CD4-positive, alpha-beta T cell (primary cell): ENCODE measurements at regions not wholly inside any gene's neighbourhood (a gene's known extent, or its start where the extent isn't known, plus 50 kb on each side); places are given as distances from the start of the nearest gene placed in this dataset.
"Not testable (repeated sequence)": the region's sequence is repeated elsewhere in the genome, so short reads cannot be mapped to it uniquely, and the experiment has no call there.

Experiments used
- ATAC-seq: fragments of 200-7000 bp; cut with Tn5 transposase; one replicate; pipeline ENCODE4 v1.10.0; 2022; ENCODE audit warnings: mild to moderate bottlenecking; ENCODE audit not compliant: poor library complexity
- CTCF ChIA-PET: fragments of 350-600 bp; sonication (Branson Sonifier 250); formaldehyde crosslinking; loops from one replicate; lab custom pipeline; 2021; ENCODE audit warnings: antibody characterized with exemption, inconsistent platforms; lab: Charles Lee
- POLR2A ChIA-PET: fragments of 350-600 bp; sonication (Branson Sonifier 250); formaldehyde crosslinking; loops from one replicate; lab custom pipeline; 2021; ENCODE audit warnings: antibody characterized with exemption, inconsistent platforms; lab: Charles Lee
- DNase-seq, 14 experiments: peaks; one replicate each; pipeline ENCODE4 v3.0.0-alpha.2; 2013 to 2020; ENCODE audit warnings: mixed read lengths in 2 of 14
- H3K27ac ChIP-seq, 2 donors: one replicate each; pipeline versions ENCODE4 v1.5.1 to v1.7.0; 2013; ENCODE audit warnings: low read length in 2 of 2, low read depth in 1 of 2, mild to moderate bottlenecking in 1 of 2
- H3K27me3 ChIP-seq, 2 experiments: 1 replicate in 1 of 2; 2 replicates in 1 of 2; pipeline versions ENCODE4 v1.6.1 to v1.7.0; 2013; ENCODE audit warnings: low read length in 2 of 2, control low read depth in 1 of 2, mild to moderate bottlenecking in 1 of 2, moderate library complexity in 1 of 2; ENCODE audit not compliant: insufficient read depth in 2 of 2, control insufficient read depth in 1 of 2
- H3K36me3 ChIP-seq: one replicate; pipeline ENCODE4 v1.6.1; 2013; ENCODE audit warnings: low read length, control low read depth; ENCODE audit not compliant: insufficient read depth
- H3K4me1 ChIP-seq: one replicate; pipeline ENCODE4 v1.6.1; 2013; ENCODE audit warnings: low read length, control low read depth; ENCODE audit not compliant: insufficient read depth
- H3K4me3 ChIP-seq: one replicate; pipeline ENCODE4 v1.5.1; 2013; ENCODE audit warnings: mild to moderate bottlenecking, low read length, moderate library complexity
- H3K9me3 ChIP-seq, 2 experiments: 1 replicate in 1 of 2; 2 replicates in 1 of 2; pipeline versions ENCODE4 v1.6.1 to v1.7.0; 2013; ENCODE audit warnings: low read length in 2 of 2, mild to moderate bottlenecking in 2 of 2, control low read depth in 1 of 2, moderate library complexity in 1 of 2; ENCODE audit not compliant: control insufficient read depth in 1 of 2, insufficient read depth in 1 of 2
- H3K27ac Mint-ChIP-seq: one replicate; pipeline ENCODE4 v1.8.0; 2020; ENCODE audit warnings: mixed read lengths
- H3K27me3 Mint-ChIP-seq: one replicate; pipeline ENCODE4 v1.8.0; 2021; ENCODE audit warnings: mixed read lengths
- H3K36me3 Mint-ChIP-seq: one replicate; pipeline ENCODE4 v1.8.0; 2021; ENCODE audit warnings: low read depth, mixed read lengths
- H3K4me1 Mint-ChIP-seq: one replicate; pipeline ENCODE4 v1.8.0; 2021; ENCODE audit warnings: low read depth, mixed read lengths
- H3K4me3 Mint-ChIP-seq: one replicate; pipeline ENCODE4 v1.8.0; 2020; ENCODE audit warnings: mild to moderate bottlenecking, mixed read lengths
- H3K9me3 Mint-ChIP-seq: one replicate; pipeline ENCODE4 v1.8.0; 2020; ENCODE audit warnings: mixed read lengths
- intact Hi-C, 2 experiments: fragments of 100-400 bp; cut with DNase I in 1 of 2; cut with micrococcal nuclease in 1 of 2; formaldehyde crosslinking; loops; one replicate each; pipeline versions ENCODE4 v1.15.1 to v1.9.0; 2023 to 2025; cut with DNase I, micrococcal nuclease
- TF ChIP-seq, protein P1 (sequence below): fragments of 200-600 bp; IDR thresholded peaks from one replicate; pipeline ENCODE4 v1.8.0; 2022; ENCODE audit warnings: antibody characterized with exemption, mild to moderate bottlenecking

- Histone ChIP-seq H3K36me3 (no peaks in the 10 kb centered on the region), H3K27ac (no peak overlapping the region), H3K4me3 (no peak overlapping the region), H3K27me3 (no peaks in the 10 kb centered on the region), H3K9me3 (peaks cover 0 to 3% of the 10 kb centered on the region in 2 experiments), H3K4me1 (no peaks in the 10 kb centered on the region)
- ChIA-PET POLR2A (no interaction called here), CTCF (no interaction called here)
- Mint-ChIP-seq H3K36me3 (no peaks in the 10 kb centered on the region), H3K9me3 (peaks cover 19% of the 10 kb centered on the region), H3K4me1 (no peaks in the 10 kb centered on the region), H3K27ac (no peak overlapping the region), H3K27me3 (no peaks in the 10 kb centered on the region), H3K4me3 (no peak overlapping the region)
- DNase-seq: no peak
- TF ChIP-seq, protein P1, sequence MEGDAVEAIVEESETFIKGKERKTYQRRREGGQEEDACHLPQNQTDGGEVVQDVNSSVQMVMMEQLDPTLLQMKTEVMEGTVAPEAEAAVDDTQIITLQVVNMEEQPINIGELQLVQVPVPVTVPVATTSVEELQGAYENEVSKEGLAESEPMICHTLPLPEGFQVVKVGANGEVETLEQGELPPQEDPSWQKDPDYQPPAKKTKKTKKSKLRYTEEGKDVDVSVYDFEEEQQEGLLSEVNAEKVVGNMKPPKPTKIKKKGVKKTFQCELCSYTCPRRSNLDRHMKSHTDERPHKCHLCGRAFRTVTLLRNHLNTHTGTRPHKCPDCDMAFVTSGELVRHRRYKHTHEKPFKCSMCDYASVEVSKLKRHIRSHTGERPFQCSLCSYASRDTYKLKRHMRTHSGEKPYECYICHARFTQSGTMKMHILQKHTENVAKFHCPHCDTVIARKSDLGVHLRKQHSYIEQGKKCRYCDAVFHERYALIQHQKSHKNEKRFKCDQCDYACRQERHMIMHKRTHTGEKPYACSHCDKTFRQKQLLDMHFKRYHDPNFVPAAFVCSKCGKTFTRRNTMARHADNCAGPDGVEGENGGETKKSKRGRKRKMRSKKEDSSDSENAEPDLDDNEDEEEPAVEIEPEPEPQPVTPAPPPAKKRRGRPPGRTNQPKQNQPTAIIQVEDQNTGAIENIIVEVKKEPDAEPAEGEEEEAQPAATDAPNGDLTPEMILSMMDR: no peak
- intact Hi-C loops: no loop called here
- ATAC-seq: no peak
Measured at GRCh38 chr3:78260388-78260787, 1220.5 kb downstream of the ROBO2 start.

- H3K36me3 Mint-ChIP-seq, ATAC-seq, H3K27ac ChIP-seq, H3K4me1 Mint-ChIP-seq, DNase-seq, H3K4me3 ChIP-seq, intact Hi-C loops, H3K4me3 Mint-ChIP-seq, H3K27ac Mint-ChIP-seq, H3K4me1 ChIP-seq, CTCF ChIA-PET, H3K27me3 Mint-ChIP-seq, POLR2A ChIA-PET, H3K27me3 ChIP-seq, H3K36me3 ChIP-seq: not testable (repeated sequence)
- H3K9me3 ChIP-seq: peaks cover 11 to 23% of the 10 kb centered on the region in 2 experiments
- peaks cover 12% of the 10 kb centered on the region for H3K9me3 Mint-ChIP-seq
Measured at GRCh38 chr3:78266550-78266949, 1226.7 kb downstream of the ROBO2 start.

DNA sequence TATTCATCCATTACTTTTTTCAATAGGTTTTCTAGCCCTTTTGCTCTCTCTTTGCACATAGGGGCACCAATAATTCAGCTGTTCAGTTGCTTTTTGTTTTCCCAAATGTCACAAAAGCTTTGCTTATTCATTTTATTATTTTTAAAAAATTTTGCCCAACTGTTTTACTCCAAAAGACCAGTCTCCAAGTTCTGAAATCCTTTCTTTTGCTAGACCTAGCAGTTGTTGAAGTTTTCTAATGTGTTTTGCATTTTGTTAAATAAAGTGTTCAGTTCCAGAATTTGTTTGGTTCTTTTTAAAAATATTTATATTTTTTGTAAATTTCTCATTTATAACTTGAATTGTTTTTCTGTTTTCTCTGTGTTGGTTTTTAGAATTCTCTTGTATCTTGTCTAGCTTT is 1227.3 kb downstream of the ROBO2 start:
- Mint-ChIP-seq H3K4me3 (no peak overlapping the region), H3K27me3 (no peaks in the 10 kb centered on the region), H3K9me3 (peaks cover 12% of the 10 kb centered on the region), H3K4me1 (no peaks in the 10 kb centered on the region), H3K27ac (no peak overlapping the region), H3K36me3 (no peaks in the 10 kb centered on the region)
- DNase-seq: no peak
- no peaks in the 10 kb centered on the region for H3K4me1 ChIP-seq
- H3K27ac ChIP-seq: no peak overlapping the region
- no peaks in the 10 kb centered on the region for H3K27me3 ChIP-seq
- TF ChIP-seq, protein P1: no peak
- no peak for ATAC-seq
- peaks cover 11 to 23% of the 10 kb centered on the region in 2 experiments for H3K9me3 ChIP-seq
- H3K4me3 ChIP-seq: no peak overlapping the region
- POLR2A ChIA-PET: no interaction called here
- no peaks in the 10 kb centered on the region for H3K36me3 ChIP-seq
- CTCF ChIA-PET: no interaction called here
- intact Hi-C loops: no loop called here

GRCh38 chr3:78268087-78268486 is 1228.2 kb downstream of the ROBO2 start:
- CTCF ChIA-PET: no interaction called here
- Mint-ChIP-seq H3K9me3 (peaks cover 12% of the 10 kb centered on the region), H3K36me3 (no peaks in the 10 kb centered on the region), H3K4me3 (no peak overlapping the region), H3K27ac (no peak overlapping the region), H3K4me1 (no peaks in the 10 kb centered on the region), H3K27me3 (no peaks in the 10 kb centered on the region)
- ATAC-seq (no peak), DNase-seq (no peak)
- H3K27me3 ChIP-seq: no peaks in the 10 kb centered on the region
- H3K9me3 ChIP-seq: peaks cover 11 to 23% of the 10 kb centered on the region in 2 experiments
- TF ChIP-seq, protein P1: no peak
- no peak overlapping the region for H3K4me3 ChIP-seq
- no peaks in the 10 kb centered on the region for H3K36me3 ChIP-seq
- no peaks in the 10 kb centered on the region for H3K4me1 ChIP-seq
- H3K27ac ChIP-seq: no peak overlapping the region
- POLR2A ChIA-PET: no interaction called here
- intact Hi-C loops: no loop called here
